OCI-LY7 (cell line): ENCODE measurements at regions not wholly inside any gene's neighbourhood (a gene's known extent, or its start where the extent isn't known, plus 50 kb on each side); places are given as distances from the start of the nearest gene placed in this dataset.

Source experiments
- EZH2phosphoT487 ChIP-seq: fragments of 200-600 bp; sonication (generic); IDR thresholded peaks from 2 replicates; pipeline ENCODE4 v1.6.1; 2018; ENCODE audit warnings: low read depth, borderline replicate concordance, mild to moderate bottlenecking, mixed run types, antibody characterized with exemption, low read length, moderate library complexity, mixed read lengths
- TF ChIP-seq, protein P1 (sequence below): fragments of 200-600 bp; sonication (generic); conservative IDR thresholded peaks from 2 replicates; pipeline ENCODE4 v1.5.1; 2014; ENCODE audit warnings: mild to moderate bottlenecking, antibody characterized with exemption, low read length, moderate library complexity, mixed read lengths

GRCh38 chr13:112325920-112326645, 50.1 kb upstream of the SPACA7 start:
- no peak for TF ChIP-seq EZH2phosphoT487
- TF ChIP-seq, protein P1, sequence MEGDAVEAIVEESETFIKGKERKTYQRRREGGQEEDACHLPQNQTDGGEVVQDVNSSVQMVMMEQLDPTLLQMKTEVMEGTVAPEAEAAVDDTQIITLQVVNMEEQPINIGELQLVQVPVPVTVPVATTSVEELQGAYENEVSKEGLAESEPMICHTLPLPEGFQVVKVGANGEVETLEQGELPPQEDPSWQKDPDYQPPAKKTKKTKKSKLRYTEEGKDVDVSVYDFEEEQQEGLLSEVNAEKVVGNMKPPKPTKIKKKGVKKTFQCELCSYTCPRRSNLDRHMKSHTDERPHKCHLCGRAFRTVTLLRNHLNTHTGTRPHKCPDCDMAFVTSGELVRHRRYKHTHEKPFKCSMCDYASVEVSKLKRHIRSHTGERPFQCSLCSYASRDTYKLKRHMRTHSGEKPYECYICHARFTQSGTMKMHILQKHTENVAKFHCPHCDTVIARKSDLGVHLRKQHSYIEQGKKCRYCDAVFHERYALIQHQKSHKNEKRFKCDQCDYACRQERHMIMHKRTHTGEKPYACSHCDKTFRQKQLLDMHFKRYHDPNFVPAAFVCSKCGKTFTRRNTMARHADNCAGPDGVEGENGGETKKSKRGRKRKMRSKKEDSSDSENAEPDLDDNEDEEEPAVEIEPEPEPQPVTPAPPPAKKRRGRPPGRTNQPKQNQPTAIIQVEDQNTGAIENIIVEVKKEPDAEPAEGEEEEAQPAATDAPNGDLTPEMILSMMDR: no peak
